ENCODE measurements at regions not wholly inside any gene's neighbourhood (a gene's known extent, or its start where the extent isn't known, plus 50 kb on each side); places are given as distances from the start of the nearest gene placed in this dataset.

DNA sequence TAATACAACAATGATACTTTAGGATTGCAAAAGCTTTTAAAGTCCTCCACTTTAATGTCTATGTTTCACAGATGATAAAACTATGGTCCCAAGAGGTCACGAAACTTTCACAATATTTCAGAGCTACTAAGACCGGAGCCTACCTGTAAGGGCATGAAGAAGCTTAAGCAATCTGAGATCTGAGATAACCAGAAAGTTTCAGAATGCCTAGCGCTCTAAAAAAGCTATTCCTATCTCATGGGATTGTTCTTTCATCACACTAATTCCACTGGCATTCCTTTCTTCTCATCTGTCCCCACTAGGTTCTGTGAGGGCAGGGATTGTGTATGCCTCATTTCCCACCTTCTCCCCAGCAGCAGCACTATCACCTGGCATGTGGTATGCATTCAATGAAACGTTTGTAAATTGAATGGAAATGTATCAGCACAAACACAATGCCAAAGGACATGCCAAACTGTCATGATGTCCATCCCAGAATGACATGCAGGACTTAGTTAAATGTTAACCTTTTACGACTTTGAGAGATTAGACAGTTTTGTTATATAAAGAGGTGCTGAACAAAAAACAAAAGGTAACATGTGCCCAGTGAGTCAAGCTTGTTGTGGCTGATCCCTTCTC, 104.7 kb upstream of the NR2F2 start:
- H3K9me3 ChIP-seq = no peaks in the 10 kb centered on the region
- WGBS, 2 donors = 31 to 34% methylated on average over 5 of the region's 5 CpGs
- peaks cover 0 to 4% (median 0%) of the 10 kb centered on the region in 4 donors for H3K27me3 ChIP-seq
- intact Hi-C loops (cut with DNase I) = no loop called here
- H3K27ac ChIP-seq = no peak overlapping the region
- peaks cover 0 to 6% (median 0%) of the 10 kb centered on the region in 3 donors for H3K4me1 ChIP-seq
- no peaks in the 10 kb centered on the region for H3K36me3 ChIP-seq
- TF ChIP-seq, protein P1, sequence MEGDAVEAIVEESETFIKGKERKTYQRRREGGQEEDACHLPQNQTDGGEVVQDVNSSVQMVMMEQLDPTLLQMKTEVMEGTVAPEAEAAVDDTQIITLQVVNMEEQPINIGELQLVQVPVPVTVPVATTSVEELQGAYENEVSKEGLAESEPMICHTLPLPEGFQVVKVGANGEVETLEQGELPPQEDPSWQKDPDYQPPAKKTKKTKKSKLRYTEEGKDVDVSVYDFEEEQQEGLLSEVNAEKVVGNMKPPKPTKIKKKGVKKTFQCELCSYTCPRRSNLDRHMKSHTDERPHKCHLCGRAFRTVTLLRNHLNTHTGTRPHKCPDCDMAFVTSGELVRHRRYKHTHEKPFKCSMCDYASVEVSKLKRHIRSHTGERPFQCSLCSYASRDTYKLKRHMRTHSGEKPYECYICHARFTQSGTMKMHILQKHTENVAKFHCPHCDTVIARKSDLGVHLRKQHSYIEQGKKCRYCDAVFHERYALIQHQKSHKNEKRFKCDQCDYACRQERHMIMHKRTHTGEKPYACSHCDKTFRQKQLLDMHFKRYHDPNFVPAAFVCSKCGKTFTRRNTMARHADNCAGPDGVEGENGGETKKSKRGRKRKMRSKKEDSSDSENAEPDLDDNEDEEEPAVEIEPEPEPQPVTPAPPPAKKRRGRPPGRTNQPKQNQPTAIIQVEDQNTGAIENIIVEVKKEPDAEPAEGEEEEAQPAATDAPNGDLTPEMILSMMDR (IDR thresholded peaks at IDR 0.05) = no peak
- TF ChIP-seq POLR2A (IDR thresholded peaks at IDR 0.05) = no peak
- H3K4me3 ChIP-seq = no peak overlapping the region
- no peak for DNase-seq

DNA sequence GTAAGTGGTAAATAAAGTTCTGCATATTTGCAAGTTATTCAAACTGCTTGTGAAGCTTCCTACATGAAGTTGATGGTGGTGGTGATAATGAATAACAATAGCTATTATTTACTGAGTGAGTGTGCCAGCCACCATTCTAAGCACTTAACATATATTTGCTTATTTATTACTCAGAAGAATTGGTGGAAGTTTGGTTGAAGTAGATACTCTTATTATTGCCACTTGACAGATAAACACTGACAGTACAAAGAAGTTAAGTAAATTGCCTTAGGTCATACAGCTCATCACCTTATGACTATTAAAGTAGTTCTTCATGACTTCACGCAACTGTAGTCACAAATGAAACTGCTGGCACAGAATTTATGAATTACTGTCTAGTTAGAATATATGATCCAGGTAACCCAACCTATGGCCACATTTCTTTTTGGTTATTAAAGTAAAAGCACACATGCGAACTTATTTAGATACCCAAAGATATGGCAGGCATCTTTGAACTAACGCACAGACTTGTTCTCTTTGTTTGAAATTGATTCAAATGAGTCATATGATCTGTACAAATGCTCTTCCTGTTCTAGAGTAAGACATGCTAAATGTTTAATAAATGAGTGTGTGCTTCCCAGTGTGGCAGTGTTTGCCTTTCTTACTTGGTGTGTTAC, 99.8 kb upstream of the NR2F2 start:
- Histone ChIP-seq H3K36me3 (no peaks in the 10 kb centered on the region), H3K4me1 (peaks cover 0 to 13% (median 0%) of the 10 kb centered on the region in 3 donors), H3K9me3 (no peaks in the 10 kb centered on the region), H3K27me3 (no peaks in the 10 kb centered on the region), H3K4me3 (no peak overlapping the region), H3K27ac (no peak overlapping the region)
- TF ChIP-seq, protein P1 (IDR thresholded peaks at IDR 0.05) = no peak
- no peak for TF ChIP-seq POLR2A (IDR thresholded peaks at IDR 0.05)
- intact Hi-C loops (cut with DNase I) = no loop called here
- no peak for DNase-seq
- 35 to 43% methylated on average over 3 of the region's 3 CpGs for WGBS, 2 donors

DNA sequence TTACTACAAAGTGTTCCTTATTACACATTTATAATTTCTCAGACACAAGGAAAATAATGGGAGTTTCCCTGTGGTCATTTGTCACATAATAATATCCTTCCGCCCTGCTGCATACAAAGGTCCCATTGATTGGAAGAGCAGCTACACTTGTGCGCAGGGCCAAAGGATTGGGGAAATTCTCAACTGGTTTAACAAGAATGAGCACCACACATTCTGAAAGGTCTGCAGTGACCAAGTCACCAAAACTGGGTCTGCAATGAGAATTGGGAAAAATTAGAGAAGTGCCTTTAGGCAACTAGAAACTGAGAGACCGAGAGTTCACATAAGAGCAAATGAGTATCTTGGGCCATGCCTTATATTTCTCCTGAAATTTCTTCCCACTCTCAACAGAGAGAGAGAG, 98.2 kb upstream of the NR2F2 start:
- Histone ChIP-seq H3K27ac (no peak overlapping the region), H3K27me3 (no peaks in the 10 kb centered on the region), H3K9me3 (no peaks in the 10 kb centered on the region), H3K4me3 (no peak overlapping the region), H3K36me3 (no peaks in the 10 kb centered on the region), H3K4me1 (peaks cover 0 to 13% (median 0%) of the 10 kb centered on the region in 3 donors)
- WGBS, 2 donors = 88 to 93% methylated on average over 2 to 3 of the region's 3 CpGs
- TF ChIP-seq, protein P1 (IDR thresholded peaks at IDR 0.05) = no peak
- TF ChIP-seq POLR2A (IDR thresholded peaks at IDR 0.05) = no peak
- intact Hi-C loops (cut with DNase I) = no loop called here
- DNase-seq = no peak

DNA sequence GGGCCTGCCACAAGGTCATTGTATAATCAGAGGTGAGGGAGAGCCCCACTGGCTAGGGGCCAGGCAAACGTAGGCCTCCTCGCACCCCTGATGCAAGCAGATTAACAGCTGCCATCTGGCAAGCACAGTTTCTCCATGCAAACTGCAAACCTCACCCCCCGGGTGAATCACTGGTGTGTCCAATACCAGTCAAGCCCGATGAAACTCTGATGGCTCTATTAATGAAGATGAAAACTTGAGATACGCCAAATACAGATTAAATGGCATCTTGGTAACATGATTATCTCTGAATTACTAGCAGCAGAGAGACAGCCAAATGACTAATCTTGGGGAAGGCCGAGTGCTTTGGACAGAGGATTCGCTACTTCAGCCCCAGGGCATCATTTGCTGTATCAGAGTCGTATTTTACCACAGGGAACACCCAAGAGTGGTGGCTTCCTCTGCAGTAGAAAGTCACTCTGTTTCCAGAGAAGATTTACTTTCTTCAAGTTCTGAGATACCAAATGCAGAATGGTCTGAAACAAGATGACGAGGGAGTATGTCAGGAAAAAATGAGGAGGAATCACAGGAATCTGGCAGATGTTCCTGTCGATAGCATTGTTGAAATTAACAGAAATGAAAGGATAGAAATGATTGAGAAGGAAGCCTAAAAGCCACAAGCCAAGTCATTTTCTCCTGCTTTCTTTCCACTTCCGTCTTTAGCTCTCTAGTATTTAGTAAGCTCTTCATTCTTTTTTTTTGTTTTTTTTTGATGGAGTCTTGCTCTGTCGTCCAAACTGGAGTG, 96.2 kb upstream of the NR2F2 start:
- no peak overlapping the region for H3K4me3 ChIP-seq
- H3K27ac ChIP-seq = no peak overlapping the region
- peaks cover 0 to 13% (median 0%) of the 10 kb centered on the region in 3 donors for H3K4me1 ChIP-seq
- H3K36me3 ChIP-seq = no peaks in the 10 kb centered on the region
- no peaks in the 10 kb centered on the region for H3K9me3 ChIP-seq
- no peak for DNase-seq
- TF ChIP-seq, protein P1 (IDR thresholded peaks at IDR 0.05) = no peak
- TF ChIP-seq POLR2A (IDR thresholded peaks at IDR 0.05) = no peak
- intact Hi-C loops (cut with DNase I) = no loop called here
- 44 to 52% methylated on average over 11 to 12 of the region's 12 CpGs for WGBS, 2 donors
- no peaks in the 10 kb centered on the region for H3K27me3 ChIP-seq

DNA sequence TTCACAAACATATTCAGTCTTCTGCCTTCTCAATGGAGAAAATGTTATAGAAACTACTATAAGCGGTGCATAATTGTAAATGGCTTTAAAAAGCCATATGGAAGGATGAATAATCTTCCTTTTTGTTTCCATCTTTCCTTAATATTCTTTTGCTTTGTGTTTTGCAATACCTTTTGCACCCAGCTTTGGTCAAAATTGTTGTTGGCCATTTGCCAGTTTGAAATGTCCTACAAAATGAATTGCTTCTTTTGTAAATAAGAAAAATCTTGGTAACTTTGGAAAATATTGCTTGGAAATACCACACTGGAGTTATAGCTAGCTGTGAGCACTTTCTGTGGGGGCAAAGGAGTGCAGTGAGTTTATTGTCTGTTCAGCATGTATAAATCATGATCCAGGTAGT, 93.5 kb upstream of the NR2F2 start:
- H3K36me3 ChIP-seq = no peaks in the 10 kb centered on the region
- no peaks in the 10 kb centered on the region for H3K27me3 ChIP-seq
- DNase-seq = no peak
- 82 to 89% methylated on average over 1 of the region's 1 CpG for WGBS, 2 donors
- no peaks in the 10 kb centered on the region for H3K9me3 ChIP-seq
- H3K27ac ChIP-seq = no peak overlapping the region
- H3K4me1 ChIP-seq = peaks cover 0 to 6% (median 0%) of the 10 kb centered on the region in 3 donors
- TF ChIP-seq, protein P1 (IDR thresholded peaks at IDR 0.05) = no peak
- no peak for TF ChIP-seq POLR2A (IDR thresholded peaks at IDR 0.05)
- no peak overlapping the region for H3K4me3 ChIP-seq
- intact Hi-C loops (cut with DNase I) = no loop called here
